GM23338 (cell line): ENCODE measurements at regions not wholly inside any gene's neighbourhood (a gene's known extent, or its start where the extent isn't known, plus 50 kb on each side); places are given as distances from the start of the nearest gene placed in this dataset.

Source experiments
- EZH2phosphoT487 ChIP-seq: fragments of 200-600 bp; sonication (generic); IDR thresholded peaks from one replicate; pipeline ENCODE4 v1.8.1; 2018; ENCODE audit warnings: antibody characterized with exemption; ENCODE audit not compliant: unreplicated experiment
- JUNB ChIP-seq: IDR thresholded peaks from one replicate; pipeline ENCODE4 v1.6.1; 2016; ENCODE audit warnings: antibody characterized with exemption; ENCODE audit not compliant: unreplicated experiment
- POLR2AphosphoS5 ChIP-seq: IDR thresholded peaks from 2 replicates; pipeline ENCODE4 v1.6.1; 2016; ENCODE audit warnings: antibody characterized with exemption, low read depth
- TF ChIP-seq, protein P1 (sequence below): fragments of 250-450 bp; sonication (Bioruptor Pico); IDR thresholded peaks from 2 replicates; pipeline ENCODE4 v1.5.0; 2020; ENCODE audit warnings: mild to moderate bottlenecking, moderate library complexity
- TF ChIP-seq, protein P2 (sequence below): IDR thresholded peaks from 2 replicates; pipeline ENCODE4 v1.6.1; 2016; ENCODE audit warnings: antibody characterized with exemption
- TF ChIP-seq, protein P3 (sequence below): IDR thresholded peaks from one replicate; pipeline ENCODE4 v1.6.1; 2018; ENCODE audit warnings: antibody characterized with exemption; ENCODE audit not compliant: unreplicated experiment

DNA sequence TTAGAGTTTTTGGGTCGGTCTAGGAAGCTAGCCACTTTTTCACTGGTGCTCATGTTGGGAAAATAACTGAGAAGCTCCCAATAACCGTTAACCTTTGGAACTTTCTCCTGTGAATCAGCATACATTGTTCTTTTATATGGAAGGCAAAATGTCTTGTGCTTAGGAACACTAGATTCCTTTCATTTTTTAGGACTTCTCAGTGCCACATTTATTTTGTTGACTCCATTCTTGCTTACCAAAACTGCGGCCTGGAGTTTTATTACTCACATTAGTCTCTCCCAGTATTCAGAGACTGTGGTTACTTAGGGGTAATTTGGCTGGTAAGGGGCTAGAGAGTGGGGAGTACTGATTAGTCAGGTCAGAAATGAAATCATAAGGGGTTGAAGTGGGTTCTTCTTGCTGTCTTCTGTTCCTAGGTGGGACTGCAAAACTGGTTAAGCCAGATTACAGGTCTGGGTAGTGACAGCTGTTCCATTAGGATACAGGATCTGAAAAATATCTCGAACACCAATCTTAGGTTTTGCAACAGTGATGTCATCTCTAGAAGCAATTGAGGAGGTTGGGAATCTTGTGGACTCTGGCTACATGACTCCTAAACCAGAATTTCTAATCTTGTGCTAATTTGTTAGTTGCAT is 631.4 kb upstream of the LUZP2 start (continued):
- TF ChIP-seq, protein P1, sequence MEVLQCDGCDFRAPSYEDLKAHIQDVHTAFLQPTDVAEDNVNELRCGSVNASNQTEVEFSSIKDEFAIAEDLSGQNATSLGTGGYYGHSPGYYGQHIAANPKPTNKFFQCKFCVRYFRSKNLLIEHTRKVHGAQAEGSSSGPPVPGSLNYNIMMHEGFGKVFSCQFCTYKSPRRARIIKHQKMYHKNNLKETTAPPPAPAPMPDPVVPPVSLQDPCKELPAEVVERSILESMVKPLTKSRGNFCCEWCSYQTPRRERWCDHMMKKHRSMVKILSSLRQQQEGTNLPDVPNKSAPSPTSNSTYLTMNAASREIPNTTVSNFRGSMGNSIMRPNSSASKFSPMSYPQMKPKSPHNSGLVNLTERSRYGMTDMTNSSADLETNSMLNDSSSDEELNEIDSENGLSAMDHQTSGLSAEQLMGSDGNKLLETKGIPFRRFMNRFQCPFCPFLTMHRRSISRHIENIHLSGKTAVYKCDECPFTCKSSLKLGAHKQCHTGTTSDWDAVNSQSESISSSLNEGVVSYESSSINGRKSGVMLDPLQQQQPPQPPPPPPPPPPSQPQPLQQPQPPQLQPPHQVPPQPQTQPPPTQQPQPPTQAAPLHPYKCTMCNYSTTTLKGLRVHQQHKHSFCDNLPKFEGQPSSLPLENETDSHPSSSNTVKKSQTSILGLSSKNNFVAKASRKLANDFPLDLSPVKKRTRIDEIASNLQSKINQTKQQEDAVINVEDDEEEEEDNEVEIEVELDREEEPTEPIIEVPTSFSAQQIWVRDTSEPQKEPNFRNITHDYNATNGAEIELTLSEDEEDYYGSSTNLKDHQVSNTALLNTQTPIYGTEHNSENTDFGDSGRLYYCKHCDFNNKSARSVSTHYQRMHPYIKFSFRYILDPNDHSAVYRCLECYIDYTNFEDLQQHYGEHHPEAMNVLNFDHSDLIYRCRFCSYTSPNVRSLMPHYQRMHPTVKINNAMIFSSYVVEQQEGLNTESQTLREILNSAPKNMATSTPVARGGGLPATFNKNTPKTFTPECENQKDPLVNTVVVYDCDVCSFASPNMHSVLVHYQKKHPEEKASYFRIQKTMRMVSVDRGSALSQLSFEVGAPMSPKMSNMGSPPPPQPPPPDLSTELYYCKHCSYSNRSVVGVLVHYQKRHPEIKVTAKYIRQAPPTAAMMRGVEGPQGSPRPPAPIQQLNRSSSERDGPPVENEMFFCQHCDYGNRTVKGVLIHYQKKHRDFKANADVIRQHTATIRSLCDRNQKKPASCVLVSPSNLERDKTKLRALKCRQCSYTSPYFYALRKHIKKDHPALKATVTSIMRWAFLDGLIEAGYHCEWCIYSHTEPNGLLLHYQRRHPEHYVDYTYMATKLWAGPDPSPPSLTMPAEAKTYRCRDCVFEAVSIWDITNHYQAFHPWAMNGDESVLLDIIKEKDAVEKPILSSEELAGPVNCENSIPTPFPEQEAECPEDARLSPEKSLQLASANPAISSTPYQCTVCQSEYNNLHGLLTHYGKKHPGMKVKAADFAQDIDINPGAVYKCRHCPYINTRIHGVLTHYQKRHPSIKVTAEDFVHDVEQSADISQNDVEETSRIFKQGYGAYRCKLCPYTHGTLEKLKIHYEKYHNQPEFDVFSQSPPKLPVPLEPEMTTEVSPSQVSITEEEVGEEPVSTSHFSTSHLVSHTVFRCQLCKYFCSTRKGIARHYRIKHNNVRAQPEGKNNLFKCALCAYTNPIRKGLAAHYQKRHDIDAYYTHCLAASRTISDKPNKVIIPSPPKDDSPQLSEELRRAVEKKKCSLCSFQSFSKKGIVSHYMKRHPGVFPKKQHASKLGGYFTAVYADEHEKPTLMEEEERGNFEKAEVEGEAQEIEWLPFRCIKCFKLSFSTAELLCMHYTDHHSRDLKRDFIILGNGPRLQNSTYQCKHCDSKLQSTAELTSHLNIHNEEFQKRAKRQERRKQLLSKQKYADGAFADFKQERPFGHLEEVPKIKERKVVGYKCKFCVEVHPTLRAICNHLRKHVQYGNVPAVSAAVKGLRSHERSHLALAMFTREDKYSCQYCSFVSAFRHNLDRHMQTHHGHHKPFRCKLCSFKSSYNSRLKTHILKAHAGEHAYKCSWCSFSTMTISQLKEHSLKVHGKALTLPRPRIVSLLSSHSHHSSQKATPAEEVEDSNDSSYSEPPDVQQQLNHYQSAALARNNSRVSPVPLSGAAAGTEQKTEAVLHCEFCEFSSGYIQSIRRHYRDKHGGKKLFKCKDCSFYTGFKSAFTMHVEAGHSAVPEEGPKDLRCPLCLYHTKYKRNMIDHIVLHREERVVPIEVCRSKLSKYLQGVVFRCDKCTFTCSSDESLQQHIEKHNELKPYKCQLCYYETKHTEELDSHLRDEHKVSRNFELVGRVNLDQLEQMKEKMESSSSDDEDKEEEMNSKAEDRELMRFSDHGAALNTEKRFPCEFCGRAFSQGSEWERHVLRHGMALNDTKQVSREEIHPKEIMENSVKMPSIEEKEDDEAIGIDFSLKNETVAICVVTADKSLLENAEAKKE (CRISPR knock-in tag), result no peak
- TF ChIP-seq JUNB (no peak), POLR2AphosphoS5 (no peak), EZH2phosphoT487 (no peak)
- TF ChIP-seq, protein P2, sequence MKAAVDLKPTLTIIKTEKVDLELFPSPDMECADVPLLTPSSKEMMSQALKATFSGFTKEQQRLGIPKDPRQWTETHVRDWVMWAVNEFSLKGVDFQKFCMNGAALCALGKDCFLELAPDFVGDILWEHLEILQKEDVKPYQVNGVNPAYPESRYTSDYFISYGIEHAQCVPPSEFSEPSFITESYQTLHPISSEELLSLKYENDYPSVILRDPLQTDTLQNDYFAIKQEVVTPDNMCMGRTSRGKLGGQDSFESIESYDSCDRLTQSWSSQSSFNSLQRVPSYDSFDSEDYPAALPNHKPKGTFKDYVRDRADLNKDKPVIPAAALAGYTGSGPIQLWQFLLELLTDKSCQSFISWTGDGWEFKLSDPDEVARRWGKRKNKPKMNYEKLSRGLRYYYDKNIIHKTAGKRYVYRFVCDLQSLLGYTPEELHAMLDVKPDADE, result no peak
- TF ChIP-seq, protein P3, sequence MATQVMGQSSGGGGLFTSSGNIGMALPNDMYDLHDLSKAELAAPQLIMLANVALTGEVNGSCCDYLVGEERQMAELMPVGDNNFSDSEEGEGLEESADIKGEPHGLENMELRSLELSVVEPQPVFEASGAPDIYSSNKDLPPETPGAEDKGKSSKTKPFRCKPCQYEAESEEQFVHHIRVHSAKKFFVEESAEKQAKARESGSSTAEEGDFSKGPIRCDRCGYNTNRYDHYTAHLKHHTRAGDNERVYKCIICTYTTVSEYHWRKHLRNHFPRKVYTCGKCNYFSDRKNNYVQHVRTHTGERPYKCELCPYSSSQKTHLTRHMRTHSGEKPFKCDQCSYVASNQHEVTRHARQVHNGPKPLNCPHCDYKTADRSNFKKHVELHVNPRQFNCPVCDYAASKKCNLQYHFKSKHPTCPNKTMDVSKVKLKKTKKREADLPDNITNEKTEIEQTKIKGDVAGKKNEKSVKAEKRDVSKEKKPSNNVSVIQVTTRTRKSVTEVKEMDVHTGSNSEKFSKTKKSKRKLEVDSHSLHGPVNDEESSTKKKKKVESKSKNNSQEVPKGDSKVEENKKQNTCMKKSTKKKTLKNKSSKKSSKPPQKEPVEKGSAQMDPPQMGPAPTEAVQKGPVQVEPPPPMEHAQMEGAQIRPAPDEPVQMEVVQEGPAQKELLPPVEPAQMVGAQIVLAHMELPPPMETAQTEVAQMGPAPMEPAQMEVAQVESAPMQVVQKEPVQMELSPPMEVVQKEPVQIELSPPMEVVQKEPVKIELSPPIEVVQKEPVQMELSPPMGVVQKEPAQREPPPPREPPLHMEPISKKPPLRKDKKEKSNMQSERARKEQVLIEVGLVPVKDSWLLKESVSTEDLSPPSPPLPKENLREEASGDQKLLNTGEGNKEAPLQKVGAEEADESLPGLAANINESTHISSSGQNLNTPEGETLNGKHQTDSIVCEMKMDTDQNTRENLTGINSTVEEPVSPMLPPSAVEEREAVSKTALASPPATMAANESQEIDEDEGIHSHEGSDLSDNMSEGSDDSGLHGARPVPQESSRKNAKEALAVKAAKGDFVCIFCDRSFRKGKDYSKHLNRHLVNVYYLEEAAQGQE, result no peak
